HG02678 (cell line): ENCODE measurements at regions not wholly inside any gene's neighbourhood (a gene's known extent, or its start where the extent isn't known, plus 50 kb on each side); places are given as distances from the start of the nearest gene placed in this dataset.
"Not testable (repeated sequence)": the region's sequence is repeated elsewhere in the genome, so short reads cannot be mapped to it uniquely, and the experiment has no call there.

ENCODE experiments used
- ATAC-seq: cut with Tn5 transposase; IDR thresholded peaks from one replicate; pipeline ENCODE4 v1.9.1; 2021; ENCODE audit warnings: mild to moderate bottlenecking, moderate library complexity; ENCODE audit not compliant: unreplicated experiment

- no peak for ATAC-seq
These were observed 92.7 kb upstream of the XYLT1 start for GRCh38 chr16:17563323-17564091.

GRCh38 chr16:17561056-17561455, 90.3 kb upstream of the XYLT1 start:
- no peak for ATAC-seq

- ATAC-seq: no peak
These were observed 89.8 kb upstream of the XYLT1 start for GRCh38 chr16:17560548-17560947.

GRCh38 chr16:17559394-17559793, 88.6 kb upstream of the XYLT1 start:
- ATAC-seq: no peak

- ATAC-seq: no peak
These were observed 87.2 kb upstream of the XYLT1 start for GRCh38 chr16:17557949-17558348.

- ATAC-seq: no peak
These were observed 86.7 kb upstream of the XYLT1 start for GRCh38 chr16:17557480-17557879.

GRCh38 chr16:17556276-17557052, 85.7 kb upstream of the XYLT1 start:
- ATAC-seq: no peak

GRCh38 chr16:17555176-17555575, 84.4 kb upstream of the XYLT1 start:
- no peak for ATAC-seq

GRCh38 chr16:17552351-17552750, 81.6 kb upstream of the XYLT1 start:
- no peak for ATAC-seq

- ATAC-seq: not testable (repeated sequence)
These were observed 80.9 kb upstream of the XYLT1 start for GRCh38 chr16:17551682-17552081.

- no peak for ATAC-seq
These were observed 78.1 kb upstream of the XYLT1 start for GRCh38 chr16:17548825-17549224.

GRCh38 chr16:17544785-17545184, 74.0 kb upstream of the XYLT1 start:
- ATAC-seq: no peak

- ATAC-seq: no peak
These were observed 73.5 kb upstream of the XYLT1 start for GRCh38 chr16:17544304-17544703.

GRCh38 chr16:17543073-17543472, 72.3 kb upstream of the XYLT1 start:
- ATAC-seq: no peak

GRCh38 chr16:17541324-17541723, 70.6 kb upstream of the XYLT1 start:
- ATAC-seq: no peak

- no peak for ATAC-seq
These were observed 68.2 kb upstream of the XYLT1 start for GRCh38 chr16:17538927-17539326.

- ATAC-seq: no peak
These were observed 61.7 kb upstream of the XYLT1 start for GRCh38 chr16:17532338-17532995.

GRCh38 chr16:17529982-17530760, 59.4 kb upstream of the XYLT1 start:
- ATAC-seq: peak; percentile 75

GRCh38 chr16:17526956-17527937, 56.5 kb upstream of the XYLT1 start:
- no peak for ATAC-seq

- ATAC-seq: no peak
These were observed 53.9 kb upstream of the XYLT1 start for GRCh38 chr16:17524656-17525055.
